Epithelial cell of esophagus (primary cell): ENCODE measurements at regions not wholly inside any gene's neighbourhood (a gene's known extent, or its start where the extent isn't known, plus 50 kb on each side); places are given as distances from the start of the nearest gene placed in this dataset.

Source experiments
- DNase-seq: peaks from one replicate; pipeline ENCODE4 v3.0.0; 2010; ENCODE audit warnings: low read depth
- H3K4me3 ChIP-seq: 2 replicates; pipeline ENCODE4 v1.5.1; 2011; ENCODE audit warnings: mild to moderate bottlenecking, low read length, control low read depth
- TF ChIP-seq, protein P1 (sequence below): IDR thresholded peaks from 2 replicates; pipeline ENCODE4 v1.5.1; 2011; ENCODE audit warnings: low read depth, mild to moderate bottlenecking, low read length, control low read depth, inconsistent platforms; ENCODE audit not compliant: insufficient read depth; ENCODE audit errors: missing control alignments

- no peak overlapping the region for H3K4me3 ChIP-seq
- no peak for DNase-seq
- TF ChIP-seq, protein P1, sequence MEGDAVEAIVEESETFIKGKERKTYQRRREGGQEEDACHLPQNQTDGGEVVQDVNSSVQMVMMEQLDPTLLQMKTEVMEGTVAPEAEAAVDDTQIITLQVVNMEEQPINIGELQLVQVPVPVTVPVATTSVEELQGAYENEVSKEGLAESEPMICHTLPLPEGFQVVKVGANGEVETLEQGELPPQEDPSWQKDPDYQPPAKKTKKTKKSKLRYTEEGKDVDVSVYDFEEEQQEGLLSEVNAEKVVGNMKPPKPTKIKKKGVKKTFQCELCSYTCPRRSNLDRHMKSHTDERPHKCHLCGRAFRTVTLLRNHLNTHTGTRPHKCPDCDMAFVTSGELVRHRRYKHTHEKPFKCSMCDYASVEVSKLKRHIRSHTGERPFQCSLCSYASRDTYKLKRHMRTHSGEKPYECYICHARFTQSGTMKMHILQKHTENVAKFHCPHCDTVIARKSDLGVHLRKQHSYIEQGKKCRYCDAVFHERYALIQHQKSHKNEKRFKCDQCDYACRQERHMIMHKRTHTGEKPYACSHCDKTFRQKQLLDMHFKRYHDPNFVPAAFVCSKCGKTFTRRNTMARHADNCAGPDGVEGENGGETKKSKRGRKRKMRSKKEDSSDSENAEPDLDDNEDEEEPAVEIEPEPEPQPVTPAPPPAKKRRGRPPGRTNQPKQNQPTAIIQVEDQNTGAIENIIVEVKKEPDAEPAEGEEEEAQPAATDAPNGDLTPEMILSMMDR = no peak
Measured at GRCh38 chr15:39285071-39285470, 295.8 kb upstream of the THBS1 start.

- no peak for DNase-seq
- no peak overlapping the region for H3K4me3 ChIP-seq
- TF ChIP-seq, protein P1 = no peak
Measured at GRCh38 chr15:39285663-39286062, 295.2 kb upstream of the THBS1 start.

DNA sequence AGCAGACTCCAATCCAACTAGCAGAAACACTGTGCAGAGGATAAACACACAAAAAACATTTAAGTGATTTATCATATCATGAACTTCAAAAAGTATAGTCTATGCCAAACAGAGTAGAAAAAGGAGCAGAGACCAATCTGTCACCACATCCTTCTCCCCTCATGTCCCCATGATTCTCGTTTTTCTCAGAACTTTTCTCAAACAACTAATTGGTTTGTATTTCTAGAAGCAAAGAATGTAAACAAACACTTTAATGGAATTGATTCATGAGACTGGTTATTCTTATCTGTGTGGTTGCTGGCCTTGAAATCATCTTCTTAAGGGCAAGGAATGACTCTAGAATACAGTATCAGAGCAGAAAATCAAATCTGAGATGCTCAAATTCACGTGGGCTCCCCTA, 294.2 kb upstream of the THBS1 start:
- no peak overlapping the region for H3K4me3 ChIP-seq
- TF ChIP-seq, protein P1 = no peak
- no peak for DNase-seq

GRCh38 chr15:39287322-39288195, 293.3 kb upstream of the THBS1 start:
- no peak overlapping the region for H3K4me3 ChIP-seq
- peak; percentile 61 for DNase-seq
- TF ChIP-seq, protein P1 = no peak

- no peak overlapping the region for H3K4me3 ChIP-seq
- DNase-seq = no peak
- TF ChIP-seq, protein P1 = no peak
Measured at GRCh38 chr15:39290711-39291435, 290.0 kb upstream of the THBS1 start.

DNA sequence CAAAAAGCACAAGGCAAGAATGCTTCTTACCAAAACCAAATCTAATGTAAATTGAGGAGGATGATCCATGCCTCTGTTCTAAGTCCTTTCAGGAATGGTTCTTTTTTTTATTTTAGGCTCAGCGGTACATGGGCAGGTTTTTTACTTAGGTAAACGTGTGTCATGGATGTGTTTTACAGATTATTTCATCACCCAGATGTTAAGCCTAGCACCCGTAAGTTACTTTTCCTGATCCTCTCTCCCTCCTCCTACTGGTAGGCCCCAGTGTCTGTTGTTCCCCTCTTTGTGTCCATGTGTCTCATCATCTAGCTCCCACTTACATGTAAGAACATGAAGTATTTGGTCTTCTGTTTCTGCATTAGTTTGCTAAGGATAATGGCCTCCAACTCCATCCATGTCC, 289.2 kb upstream of the THBS1 start:
- DNase-seq = no peak
- TF ChIP-seq, protein P1 = no peak
- H3K4me3 ChIP-seq = no peak overlapping the region
